BJ (cell line): ENCODE measurements at regions not wholly inside any gene's neighbourhood (a gene's known extent, or its start where the extent isn't known, plus 50 kb on each side); places are given as distances from the start of the nearest gene placed in this dataset.

ENCODE experiments used
- CTCF ChIA-PET: fragments of 350-600 bp; formaldehyde crosslinking; extraction: SDS; loops from one replicate; lab custom pipeline; 2021; ENCODE audit warnings: antibody characterized with exemption, inconsistent platforms; lab: Yijun Ruan, JAX
- POLR2A ChIA-PET: fragments of 300-600 bp; sonication (Branson Sonifier 250); formaldehyde crosslinking; extraction: SDS; loops from one replicate; lab custom pipeline; 2021; ENCODE audit warnings: antibody characterized with exemption; lab: Charles Lee
- DNase-seq: peaks from one replicate; pipeline ENCODE4 v3.0.0-alpha.2; 2011; ENCODE audit warnings: low read depth
- H3K27me3 ChIP-seq: 2 replicates; pipeline ENCODE4 v1.6.0; 2011; ENCODE audit warnings: low read length; ENCODE audit not compliant: control insufficient read depth, insufficient read depth
- H3K36me3 ChIP-seq: 2 replicates; pipeline ENCODE4 v1.5.1; 2011; ENCODE audit warnings: low read length; ENCODE audit not compliant: control insufficient read depth, insufficient read depth
- H3K4me3 ChIP-seq: 2 replicates; pipeline ENCODE4 v1.5.1; 2011; ENCODE audit warnings: low read depth, mild to moderate bottlenecking, control low read depth, low read length
- TF ChIP-seq, protein P1 (sequence below): IDR thresholded peaks from 2 replicates; pipeline ENCODE4 v1.5.1; 2011; ENCODE audit warnings: low read depth, mild to moderate bottlenecking, control low read depth, inconsistent platforms, low read length, moderate library complexity; ENCODE audit not compliant: insufficient read depth

DNA sequence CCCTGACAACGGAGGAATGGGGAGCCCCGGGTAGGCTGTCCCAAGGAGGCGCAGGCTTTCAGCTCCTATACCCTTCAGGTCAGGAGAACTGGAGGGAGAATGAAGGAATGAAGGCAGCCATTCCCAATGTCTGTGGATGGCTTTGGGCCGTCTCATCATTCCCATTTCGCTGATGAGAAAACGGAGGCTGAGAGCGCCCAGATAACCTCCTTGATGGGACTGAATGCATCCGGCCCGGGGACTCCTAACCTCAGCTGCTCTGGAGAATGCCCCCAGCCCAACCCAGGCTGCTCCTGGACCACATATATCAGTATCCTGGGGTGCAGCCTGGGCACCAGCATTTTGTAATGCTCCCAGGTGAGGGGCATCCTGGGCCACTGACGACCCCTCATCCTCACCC, 52.6 kb upstream of the RNU6ATAC start:
- ChIA-PET CTCF (interaction anchor here (1.7 kb wide), 1 partner anchor 226 kb away, joined by 11 read pairs; no protein-coding TSS in a partner anchor), POLR2A (no interaction called here)
- TF ChIP-seq, protein P1, sequence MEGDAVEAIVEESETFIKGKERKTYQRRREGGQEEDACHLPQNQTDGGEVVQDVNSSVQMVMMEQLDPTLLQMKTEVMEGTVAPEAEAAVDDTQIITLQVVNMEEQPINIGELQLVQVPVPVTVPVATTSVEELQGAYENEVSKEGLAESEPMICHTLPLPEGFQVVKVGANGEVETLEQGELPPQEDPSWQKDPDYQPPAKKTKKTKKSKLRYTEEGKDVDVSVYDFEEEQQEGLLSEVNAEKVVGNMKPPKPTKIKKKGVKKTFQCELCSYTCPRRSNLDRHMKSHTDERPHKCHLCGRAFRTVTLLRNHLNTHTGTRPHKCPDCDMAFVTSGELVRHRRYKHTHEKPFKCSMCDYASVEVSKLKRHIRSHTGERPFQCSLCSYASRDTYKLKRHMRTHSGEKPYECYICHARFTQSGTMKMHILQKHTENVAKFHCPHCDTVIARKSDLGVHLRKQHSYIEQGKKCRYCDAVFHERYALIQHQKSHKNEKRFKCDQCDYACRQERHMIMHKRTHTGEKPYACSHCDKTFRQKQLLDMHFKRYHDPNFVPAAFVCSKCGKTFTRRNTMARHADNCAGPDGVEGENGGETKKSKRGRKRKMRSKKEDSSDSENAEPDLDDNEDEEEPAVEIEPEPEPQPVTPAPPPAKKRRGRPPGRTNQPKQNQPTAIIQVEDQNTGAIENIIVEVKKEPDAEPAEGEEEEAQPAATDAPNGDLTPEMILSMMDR: no peak
- Histone ChIP-seq H3K27me3 (peaks cover 3% of the 10 kb centered on the region; the same call in 1 of the 2 replicates), H3K36me3 (no peaks in the 10 kb centered on the region), H3K4me3 (no peak overlapping the region)
- no peak for DNase-seq

DNA sequence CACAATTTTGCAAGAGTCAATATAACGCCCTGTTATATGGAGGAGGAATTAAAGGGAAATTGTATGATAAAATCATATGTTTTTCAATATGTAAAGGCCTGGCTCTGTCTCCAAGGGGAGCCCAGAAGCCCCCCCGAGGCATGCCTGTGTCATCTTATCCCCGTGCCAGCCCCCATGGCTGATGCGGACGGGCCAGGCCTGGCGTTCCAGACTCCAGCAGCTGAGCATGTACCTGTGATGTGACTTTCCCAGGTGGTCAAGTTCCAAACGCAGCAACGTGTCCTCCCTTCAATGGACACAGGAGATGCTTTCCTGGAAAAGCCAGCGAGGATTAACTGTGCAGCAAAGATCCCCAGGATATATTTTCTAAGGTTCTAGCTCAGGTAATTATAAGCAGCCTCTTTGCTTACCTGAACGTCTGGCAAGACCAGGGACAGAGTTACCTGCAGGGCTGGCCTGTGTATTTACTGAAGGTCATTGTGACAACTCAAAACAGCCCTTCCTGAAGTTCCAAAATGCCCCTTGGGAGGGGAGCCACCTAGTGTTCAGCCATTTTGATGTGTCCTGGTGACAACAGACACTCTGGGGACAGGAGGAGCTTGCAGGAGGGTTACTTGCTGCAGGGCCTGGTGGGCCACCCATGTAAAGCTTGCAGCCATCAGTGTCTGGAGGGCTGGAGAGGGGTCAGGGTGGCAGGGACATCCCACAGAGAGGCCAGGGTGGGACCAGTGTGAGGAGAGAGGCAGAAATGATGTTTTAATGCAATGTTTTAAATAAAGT, 53.3 kb upstream of the RNU6ATAC start:
- CTCF ChIA-PET: no interaction called here
- Histone ChIP-seq H3K4me3 (no peak overlapping the region), H3K27me3 (peaks cover 5% of the 10 kb centered on the region; the same call in 1 of the 2 replicates), H3K36me3 (no peaks in the 10 kb centered on the region)
- DNase-seq: no peak
- POLR2A ChIA-PET: no interaction called here
- TF ChIP-seq, protein P1: peak; percentile 20; the same call in 1 of the 2 replicates

DNA sequence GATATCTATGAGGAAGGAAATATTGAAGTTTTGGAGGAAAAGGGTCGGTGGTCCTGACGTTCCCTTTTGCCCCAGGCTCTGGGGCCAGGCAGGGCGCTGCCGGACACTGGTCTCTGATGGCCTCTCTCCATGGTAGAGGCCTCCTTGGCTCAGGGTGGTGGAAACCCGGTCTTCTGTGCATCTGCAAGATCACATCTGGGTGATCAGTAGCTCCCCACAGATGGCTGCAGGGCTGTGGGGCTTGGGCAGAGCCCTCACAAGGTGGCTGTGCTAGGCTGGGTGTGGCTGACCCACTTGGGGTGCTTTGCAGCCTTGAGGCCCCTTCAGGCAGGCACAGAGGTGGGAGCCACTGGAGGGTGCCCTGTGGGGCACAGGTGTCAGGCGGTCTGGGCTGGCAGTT, 53.9 kb upstream of the RNU6ATAC start:
- no peaks in the 10 kb centered on the region for H3K36me3 ChIP-seq
- peaks cover 5% of the 10 kb centered on the region; the same call in 1 of the 2 replicates for H3K27me3 ChIP-seq
- H3K4me3 ChIP-seq: no peak overlapping the region
- CTCF ChIA-PET: no interaction called here
- TF ChIP-seq, protein P1: no peak
- no peak for DNase-seq
- POLR2A ChIA-PET: no interaction called here

DNA sequence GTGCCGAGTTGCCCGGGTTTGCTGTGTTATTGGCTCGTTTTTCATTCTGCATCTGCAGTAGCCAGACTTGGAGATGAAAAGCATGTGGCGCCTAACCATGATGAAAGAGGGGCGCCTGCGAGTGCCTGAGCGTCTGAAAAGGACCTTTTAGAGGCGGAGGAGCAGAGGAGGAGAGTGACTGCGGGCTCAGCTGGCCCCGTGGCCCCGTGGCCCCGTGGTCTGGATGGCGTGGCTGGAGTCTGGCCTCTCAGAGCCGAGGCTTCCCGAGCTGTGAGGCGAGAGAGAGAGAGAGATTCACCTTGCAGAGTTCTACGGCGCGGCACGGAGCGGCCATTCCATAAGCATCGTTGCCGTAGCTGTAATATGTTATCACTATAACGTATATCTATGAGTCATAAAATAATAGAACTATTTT, 55.3 kb upstream of the RNU6ATAC start:
- POLR2A ChIA-PET: no interaction called here

DNA sequence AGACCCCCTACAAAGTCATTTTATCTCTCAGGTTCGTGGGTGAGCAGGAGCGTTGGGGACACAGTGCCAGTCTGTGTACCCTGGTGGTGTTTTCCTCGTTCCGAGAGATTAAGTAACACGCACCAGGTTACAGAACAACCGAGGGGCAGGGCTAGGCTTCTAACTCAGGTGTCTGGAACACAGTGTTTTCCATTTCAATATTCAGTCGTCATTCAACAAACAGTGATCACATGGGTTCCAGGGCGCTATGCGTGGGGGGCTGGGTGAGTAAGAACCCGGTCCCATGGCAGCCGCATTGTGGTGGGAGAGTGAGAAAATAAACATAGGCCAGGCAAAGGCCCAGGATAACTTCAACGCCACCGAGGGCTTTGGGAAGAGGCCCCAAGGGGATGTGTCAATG, 55.9 kb upstream of the RNU6ATAC start:
- ChIA-PET POLR2A (no interaction called here), CTCF (no interaction called here)
- no peak for DNase-seq
- Histone ChIP-seq H3K27me3 (peaks cover 6% of the 10 kb centered on the region; the same call in 1 of the 2 replicates), H3K36me3 (no peaks in the 10 kb centered on the region), H3K4me3 (no peak overlapping the region)
- TF ChIP-seq, protein P1: no peak

More for the DNA sequence above, 55.3 kb upstream of the RNU6ATAC start:
- CTCF ChIA-PET: no interaction called here
- Histone ChIP-seq H3K4me3 (no peak overlapping the region), H3K27me3 (peaks cover 6% of the 10 kb centered on the region; the same call in 1 of the 2 replicates), H3K36me3 (no peaks in the 10 kb centered on the region)
- DNase-seq: no peak
- TF ChIP-seq, protein P1: no peak
